Lower leg skin (tissue), 4 donors: ENCODE measurements at regions not wholly inside any gene's neighbourhood (a gene's known extent, or its start where the extent isn't known, plus 50 kb on each side); places are given as distances from the start of the nearest gene placed in this dataset.

Experiments
- DNase-seq, 2 donors: peaks; one replicate each; pipeline ENCODE4 v3.0.0-alpha.2; 2019; ENCODE audit warnings: low spot score in 2 of 2
- H3K4me3 ChIP-seq: fragments of 200-600 bp; sonication (generic); 2 replicates; pipeline ENCODE4 v1.5.1; 2017; ENCODE audit warnings: mild to moderate bottlenecking, low read depth; ENCODE audit not compliant: poor library complexity, severe bottlenecking
- POLR2A ChIP-seq, 2 donors: fragments of 450-650 bp; IDR thresholded peaks; one replicate each; pipeline ENCODE4 v1.6.1; 2016 to 2017; ENCODE audit warnings: antibody characterized with exemption in 2 of 2, mild to moderate bottlenecking in 1 of 2, moderate library complexity in 1 of 2
- WGBS, 2 donors: methylation state at CpG; one replicate each; pipeline ENCODE4 v1.1.5; 2018; 5-methylcytosine and 5-hydroxymethylcytosine counted together
- intact Hi-C: fragments of 100-400 bp; cut with DNase I; formaldehyde crosslinking; loops from one replicate; pipeline ENCODE4 v1.15.0; 2023; ENCODE audit warnings: low total_unique reads
- TF ChIP-seq, protein P1 (sequence below), 3 donors: fragments of 450-650 bp; IDR thresholded peaks; one replicate each; pipeline ENCODE4 v1.5.1; 2016; ENCODE audit warnings: antibody characterized with exemption in 3 of 3, mild to moderate bottlenecking in 3 of 3, moderate library complexity in 2 of 3

DNA sequence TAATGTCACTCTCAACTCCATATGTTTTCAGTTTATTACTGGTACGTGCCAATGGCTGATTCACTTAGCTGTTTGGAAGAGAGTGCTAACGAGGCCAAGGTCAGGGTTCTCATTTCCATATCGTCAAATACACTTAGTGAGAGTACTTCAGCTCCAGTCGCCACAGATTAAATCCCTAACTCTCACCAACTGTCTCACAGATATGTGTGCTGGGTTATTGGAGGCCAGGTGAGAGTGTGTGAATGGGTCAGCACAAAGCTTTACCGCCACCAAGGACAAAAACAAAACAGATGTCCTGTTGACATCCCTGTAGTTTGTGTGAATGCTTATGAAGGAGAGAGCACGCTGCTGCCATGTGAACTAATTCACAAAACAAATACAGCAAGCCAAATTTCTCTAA is 133.5 kb upstream of the TBL1XR1 start:
- WGBS, 2 donors = 61 to 63% methylated on average over 6 of the region's 6 CpGs
- no peak for DNase-seq
- intact Hi-C loops = no loop called here
- H3K4me3 ChIP-seq = no peak overlapping the region
- TF ChIP-seq POLR2A (IDR thresholded peaks at IDR 0.05) = no peak
- TF ChIP-seq, protein P1, sequence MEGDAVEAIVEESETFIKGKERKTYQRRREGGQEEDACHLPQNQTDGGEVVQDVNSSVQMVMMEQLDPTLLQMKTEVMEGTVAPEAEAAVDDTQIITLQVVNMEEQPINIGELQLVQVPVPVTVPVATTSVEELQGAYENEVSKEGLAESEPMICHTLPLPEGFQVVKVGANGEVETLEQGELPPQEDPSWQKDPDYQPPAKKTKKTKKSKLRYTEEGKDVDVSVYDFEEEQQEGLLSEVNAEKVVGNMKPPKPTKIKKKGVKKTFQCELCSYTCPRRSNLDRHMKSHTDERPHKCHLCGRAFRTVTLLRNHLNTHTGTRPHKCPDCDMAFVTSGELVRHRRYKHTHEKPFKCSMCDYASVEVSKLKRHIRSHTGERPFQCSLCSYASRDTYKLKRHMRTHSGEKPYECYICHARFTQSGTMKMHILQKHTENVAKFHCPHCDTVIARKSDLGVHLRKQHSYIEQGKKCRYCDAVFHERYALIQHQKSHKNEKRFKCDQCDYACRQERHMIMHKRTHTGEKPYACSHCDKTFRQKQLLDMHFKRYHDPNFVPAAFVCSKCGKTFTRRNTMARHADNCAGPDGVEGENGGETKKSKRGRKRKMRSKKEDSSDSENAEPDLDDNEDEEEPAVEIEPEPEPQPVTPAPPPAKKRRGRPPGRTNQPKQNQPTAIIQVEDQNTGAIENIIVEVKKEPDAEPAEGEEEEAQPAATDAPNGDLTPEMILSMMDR (IDR thresholded peaks at IDR 0.05) = no peak

DNA sequence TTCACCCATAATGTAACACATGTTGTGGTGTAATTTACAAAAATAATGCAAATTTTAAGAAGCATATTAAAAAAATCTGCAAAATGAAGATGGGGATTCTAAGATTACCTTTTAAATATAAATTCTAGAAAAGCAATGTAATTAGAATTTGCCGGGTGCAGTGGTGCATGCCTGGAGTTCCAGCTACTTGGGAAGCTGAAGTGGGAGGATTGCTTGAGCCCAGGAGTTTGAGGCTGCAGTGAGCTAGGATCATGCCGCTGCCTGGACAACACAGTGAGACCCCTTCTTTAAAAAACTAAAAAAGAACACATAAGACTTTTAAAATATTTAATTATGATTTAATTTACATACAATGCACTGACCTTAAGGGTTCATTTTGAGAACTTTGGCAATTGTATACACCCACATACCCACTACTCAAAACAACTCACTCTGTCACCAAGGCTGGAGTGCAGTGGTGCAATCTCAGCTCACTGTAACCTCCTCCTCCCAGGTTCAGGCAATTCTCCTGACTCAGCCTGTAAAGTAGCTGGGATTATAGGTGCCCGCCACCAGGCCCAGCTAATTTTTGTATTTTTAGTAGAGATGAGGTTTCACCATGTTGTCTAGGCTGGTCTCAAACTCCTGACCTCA is 134.0 kb upstream of the TBL1XR1 start:
- H3K4me3 ChIP-seq = no peak overlapping the region
- WGBS, 2 donors = 84 to 89% methylated on average over 3 of the region's 3 CpGs
- no peak for TF ChIP-seq POLR2A (IDR thresholded peaks at IDR 0.05)
- TF ChIP-seq, protein P1 (IDR thresholded peaks at IDR 0.05) = no peak
- intact Hi-C loops = no loop called here
- no peak for DNase-seq

DNA sequence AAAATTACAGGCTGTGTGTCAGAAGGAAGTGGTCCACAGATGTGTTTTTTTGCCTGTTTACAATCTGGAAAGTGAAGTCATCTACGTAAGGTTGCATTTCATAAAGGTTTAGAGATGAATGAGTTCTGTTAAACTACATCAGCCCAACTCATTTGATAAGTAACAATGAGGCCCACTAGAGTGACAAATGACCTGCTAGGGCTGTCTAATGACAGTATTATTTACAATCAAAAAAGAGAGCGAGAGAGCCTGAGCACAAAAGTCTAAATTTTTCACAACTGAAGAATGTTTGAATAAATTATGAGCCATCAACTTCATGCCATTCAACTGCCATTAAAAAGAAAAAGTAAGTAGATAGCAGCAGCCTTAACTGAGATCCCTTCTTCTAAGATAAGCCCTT is 135.7 kb upstream of the TBL1XR1 start:
- WGBS, 2 donors = 79 to 81% methylated on average over 2 of the region's 2 CpGs
- TF ChIP-seq POLR2A (IDR thresholded peaks at IDR 0.05) = no peak
- TF ChIP-seq, protein P1 (IDR thresholded peaks at IDR 0.05) = no peak
- H3K4me3 ChIP-seq = no peak overlapping the region
- intact Hi-C loops = no loop called here
- DNase-seq = no peak

DNA sequence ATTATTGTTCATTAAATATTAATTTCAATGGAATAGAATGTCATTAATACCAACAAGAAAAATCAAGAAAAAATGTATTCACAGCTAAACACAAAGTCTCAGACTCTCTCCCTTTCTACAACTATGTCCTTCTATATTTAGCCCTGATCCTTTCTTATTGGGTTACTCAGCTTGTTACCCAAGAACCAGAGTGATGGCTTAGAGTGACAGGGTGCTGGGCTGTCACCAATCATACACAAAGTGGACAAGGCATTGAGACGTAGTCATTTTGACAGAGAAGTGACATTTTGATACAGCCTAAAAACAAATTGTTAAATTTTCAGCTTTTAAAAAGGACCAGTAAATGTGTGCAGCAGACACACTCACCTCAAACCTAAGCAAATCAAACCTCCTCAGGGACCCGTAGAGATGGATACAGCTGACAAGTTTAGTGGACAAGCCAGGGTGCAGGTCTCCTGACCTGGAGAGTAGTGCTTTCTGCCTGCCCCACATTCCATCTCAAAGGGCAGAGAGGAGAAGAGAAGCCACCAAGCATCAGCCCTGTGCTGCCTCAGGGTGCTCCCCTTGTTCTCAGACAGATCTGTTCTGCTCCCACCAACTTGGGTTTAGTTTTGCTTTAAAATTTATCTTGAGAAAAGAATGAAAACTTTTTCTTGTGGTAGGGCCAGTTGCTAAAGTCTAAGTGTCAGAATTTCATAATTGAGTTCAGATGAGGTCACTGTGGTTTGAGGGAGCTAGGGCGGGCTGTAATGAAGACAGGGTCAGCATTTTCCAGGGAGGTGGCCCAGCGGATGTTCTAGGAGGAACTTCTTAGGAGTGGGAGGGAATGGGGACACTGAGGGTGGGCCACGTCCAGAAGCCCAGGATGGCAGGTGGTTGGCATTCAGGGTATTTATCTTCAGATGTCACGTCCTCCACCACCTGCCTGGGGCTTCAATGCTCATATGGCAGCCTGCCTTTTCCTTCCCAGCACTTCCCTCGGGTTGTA is 136.5 kb upstream of the TBL1XR1 start:
- intact Hi-C loops = no loop called here
- TF ChIP-seq, protein P1 (IDR thresholded peaks at IDR 0.05) = no peak
- no peak for TF ChIP-seq POLR2A (IDR thresholded peaks at IDR 0.05)
- H3K4me3 ChIP-seq = no peak overlapping the region
- WGBS, 2 donors = 47 to 54% methylated on average over 7 of the region's 7 CpGs
- no peak for DNase-seq

DNA sequence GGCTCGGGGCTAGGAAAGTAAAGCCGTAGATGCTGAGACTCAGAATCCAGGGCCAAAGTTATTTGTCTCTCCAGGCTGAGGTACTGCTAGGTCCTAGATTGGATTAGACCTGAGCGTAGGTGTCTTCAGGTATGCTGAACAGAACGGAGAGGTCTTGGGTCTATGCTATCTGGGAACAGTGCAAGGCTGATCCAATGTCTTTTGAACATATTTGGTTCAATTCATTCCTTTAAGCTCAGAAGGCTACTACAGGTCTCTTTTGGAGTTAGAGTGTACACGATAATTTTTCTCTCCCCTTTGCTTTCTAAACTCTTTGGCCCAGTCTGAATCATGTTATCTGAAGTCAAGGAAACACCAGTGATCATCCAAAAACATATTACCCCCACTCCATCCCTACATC is 137.5 kb upstream of the TBL1XR1 start:
- 90 to 91% methylated on average over 5 of the region's 5 CpGs for WGBS, 2 donors
- TF ChIP-seq, protein P1 (IDR thresholded peaks at IDR 0.05) = no peak
- no peak for TF ChIP-seq POLR2A (IDR thresholded peaks at IDR 0.05)
- no peak overlapping the region for H3K4me3 ChIP-seq
- intact Hi-C loops = no loop called here
- DNase-seq = no peak
